ENCODE measurements at regions not wholly inside any gene's neighbourhood (a gene's known extent, or its start where the extent isn't known, plus 50 kb on each side); places are given as distances from the start of the nearest gene placed in this dataset.

DNA sequence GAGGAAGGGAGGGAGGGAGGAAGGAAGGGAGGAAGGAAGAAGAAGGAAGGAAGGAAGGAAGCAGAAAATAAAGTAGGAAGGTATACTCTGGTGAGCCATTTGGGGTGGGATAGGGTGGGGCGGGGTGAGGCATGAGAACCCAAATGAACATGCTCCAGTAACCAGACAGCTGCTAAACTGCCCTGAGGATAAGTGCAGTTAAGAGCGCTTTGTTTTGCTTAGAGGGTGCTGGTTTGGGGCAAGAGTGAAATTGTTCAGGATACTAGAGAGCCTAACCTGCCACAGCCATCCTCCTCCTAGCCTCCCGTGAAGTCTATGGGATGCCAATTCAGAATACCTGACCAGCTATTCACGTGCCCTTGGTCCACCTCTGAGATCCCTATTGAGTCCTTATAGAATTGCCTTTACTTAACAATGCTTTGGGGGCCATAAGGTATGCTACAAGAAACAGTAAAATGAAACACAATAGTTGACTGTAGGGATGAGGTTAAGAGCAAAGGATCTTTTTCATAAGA lies 59.0 kb upstream of the ATF3 start:
- H3K27ac ChIP-seq: no peak overlapping the region
- H2AFZ ChIP-seq: no peak overlapping the region
- H3K9me3 ChIP-seq (ENCODE audit: low read depth): no peaks in the 10 kb centered on the region
- no peak for DNase-seq (ENCODE audit: low spot score)
- no peak overlapping the region for H3K4me2 ChIP-seq
- no peaks in the 10 kb centered on the region for H3K79me2 ChIP-seq
- WGBS (ENCODE audit: low lambda C conversion rate, missing lambda C conversion rate): 52% methylated on average over 3 of the region's 4 CpGs
- no peaks in the 10 kb centered on the region for H3K27me3 ChIP-seq
- no peak overlapping the region for H3K4me3 ChIP-seq
- no peaks in the 10 kb centered on the region for H3K36me3 ChIP-seq (replicated peaks; ENCODE audit: insufficient read depth, low read depth)
- TF ChIP-seq EZH2phosphoT487 (IDR thresholded peaks at IDR 0.05; ENCODE audit: low read depth, severe bottlenecking, unreplicated experiment) (no peak), EZH2 (IDR thresholded peaks at IDR 0.05; ENCODE audit: borderline replicate concordance) (no peak)
- TF ChIP-seq, protein P1, sequence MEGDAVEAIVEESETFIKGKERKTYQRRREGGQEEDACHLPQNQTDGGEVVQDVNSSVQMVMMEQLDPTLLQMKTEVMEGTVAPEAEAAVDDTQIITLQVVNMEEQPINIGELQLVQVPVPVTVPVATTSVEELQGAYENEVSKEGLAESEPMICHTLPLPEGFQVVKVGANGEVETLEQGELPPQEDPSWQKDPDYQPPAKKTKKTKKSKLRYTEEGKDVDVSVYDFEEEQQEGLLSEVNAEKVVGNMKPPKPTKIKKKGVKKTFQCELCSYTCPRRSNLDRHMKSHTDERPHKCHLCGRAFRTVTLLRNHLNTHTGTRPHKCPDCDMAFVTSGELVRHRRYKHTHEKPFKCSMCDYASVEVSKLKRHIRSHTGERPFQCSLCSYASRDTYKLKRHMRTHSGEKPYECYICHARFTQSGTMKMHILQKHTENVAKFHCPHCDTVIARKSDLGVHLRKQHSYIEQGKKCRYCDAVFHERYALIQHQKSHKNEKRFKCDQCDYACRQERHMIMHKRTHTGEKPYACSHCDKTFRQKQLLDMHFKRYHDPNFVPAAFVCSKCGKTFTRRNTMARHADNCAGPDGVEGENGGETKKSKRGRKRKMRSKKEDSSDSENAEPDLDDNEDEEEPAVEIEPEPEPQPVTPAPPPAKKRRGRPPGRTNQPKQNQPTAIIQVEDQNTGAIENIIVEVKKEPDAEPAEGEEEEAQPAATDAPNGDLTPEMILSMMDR (IDR thresholded peaks at IDR 0.05; ENCODE audit: poor library complexity): no peak
- no peaks in the 10 kb centered on the region for H3K4me1 ChIP-seq (ENCODE audit: insufficient read depth)
- H4K20me1 ChIP-seq (ENCODE audit: insufficient read depth, poor library complexity, severe bottlenecking): no peaks in the 10 kb centered on the region
- H3K9me2 ChIP-seq (replicated peaks; ENCODE audit: insufficient read depth): no peaks in the 10 kb centered on the region

DNA sequence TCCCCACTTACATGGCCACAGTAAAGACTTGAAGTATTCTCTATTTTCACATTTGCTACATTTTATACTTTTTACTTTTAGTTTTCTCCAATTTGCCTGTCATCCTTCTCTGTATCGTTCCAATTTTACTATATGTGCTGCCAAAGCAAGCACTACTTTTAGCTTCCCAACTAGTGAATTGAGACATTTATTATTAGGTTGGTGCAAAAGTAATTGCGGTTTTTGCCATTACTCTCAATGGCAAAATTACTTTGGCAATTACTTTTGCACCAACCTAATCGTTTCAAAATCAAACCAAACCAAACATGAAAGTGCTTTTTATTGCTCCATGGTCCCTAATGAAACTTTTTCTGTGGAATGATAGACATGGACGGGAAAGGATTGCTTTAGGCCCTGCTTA lies 56.6 kb upstream of the ATF3 start:
- Histone ChIP-seq H2AFZ (no peak overlapping the region), H3K9me3 (ENCODE audit: low read depth) (no peaks in the 10 kb centered on the region), H3K36me3 (replicated peaks; ENCODE audit: insufficient read depth, low read depth) (no peaks in the 10 kb centered on the region), H3K27ac (no peak overlapping the region), H3K9me2 (replicated peaks; ENCODE audit: insufficient read depth) (no peaks in the 10 kb centered on the region), H4K20me1 (ENCODE audit: insufficient read depth, poor library complexity, severe bottlenecking) (no peaks in the 10 kb centered on the region), H3K79me2 (no peaks in the 10 kb centered on the region), H3K4me2 (no peak overlapping the region), H3K4me1 (ENCODE audit: insufficient read depth) (no peaks in the 10 kb centered on the region), H3K27me3 (no peaks in the 10 kb centered on the region), H3K4me3 (no peak overlapping the region)
- TF ChIP-seq, protein P1 (IDR thresholded peaks at IDR 0.05; ENCODE audit: poor library complexity): no peak
- TF ChIP-seq EZH2 (IDR thresholded peaks at IDR 0.05; ENCODE audit: borderline replicate concordance) (no peak), EZH2phosphoT487 (IDR thresholded peaks at IDR 0.05; ENCODE audit: low read depth, severe bottlenecking, unreplicated experiment) (no peak)
- WGBS (ENCODE audit: low lambda C conversion rate, missing lambda C conversion rate): 81% methylated on average over 4 of the region's 4 CpGs
- no peak for DNase-seq (ENCODE audit: low spot score)

DNA sequence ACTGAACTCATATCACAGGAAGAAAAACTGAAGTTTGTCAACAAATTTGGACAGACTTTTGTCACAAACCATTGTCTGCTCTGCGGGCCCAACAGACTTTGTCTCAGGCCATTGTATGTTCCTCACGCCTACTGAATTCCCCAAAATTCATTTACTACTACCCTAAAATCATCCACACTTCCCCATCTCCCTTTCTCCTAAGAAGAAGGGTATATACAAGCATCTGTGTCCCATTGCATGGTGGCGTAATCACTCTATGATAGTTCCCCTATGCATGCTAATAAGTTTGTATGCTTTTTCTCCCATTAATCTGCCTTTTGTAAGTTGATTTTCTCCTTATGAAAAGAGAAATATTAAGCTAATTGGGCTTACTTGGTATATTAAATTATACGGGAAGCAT lies 54.9 kb upstream of the ATF3 start:
- H3K4me3 ChIP-seq: no peak overlapping the region
- H2AFZ ChIP-seq: no peak overlapping the region
- TF ChIP-seq EZH2 (IDR thresholded peaks at IDR 0.05; ENCODE audit: borderline replicate concordance) (no peak), EZH2phosphoT487 (IDR thresholded peaks at IDR 0.05; ENCODE audit: low read depth, severe bottlenecking, unreplicated experiment) (no peak)
- TF ChIP-seq, protein P1 (IDR thresholded peaks at IDR 0.05; ENCODE audit: poor library complexity): no peak
- H3K4me2 ChIP-seq: no peak overlapping the region
- no peak overlapping the region for H3K27ac ChIP-seq
- no peaks in the 10 kb centered on the region for H3K79me2 ChIP-seq
- DNase-seq (ENCODE audit: low spot score): no peak
- H3K4me1 ChIP-seq (ENCODE audit: insufficient read depth): no peaks in the 10 kb centered on the region
- H3K9me2 ChIP-seq (replicated peaks; ENCODE audit: insufficient read depth): no peaks in the 10 kb centered on the region
- no peaks in the 10 kb centered on the region for H3K36me3 ChIP-seq (replicated peaks; ENCODE audit: insufficient read depth, low read depth)
- no peaks in the 10 kb centered on the region for H3K9me3 ChIP-seq (ENCODE audit: low read depth)
- H3K27me3 ChIP-seq: no peaks in the 10 kb centered on the region
- no peaks in the 10 kb centered on the region for H4K20me1 ChIP-seq (ENCODE audit: insufficient read depth, poor library complexity, severe bottlenecking)
- WGBS (ENCODE audit: low lambda C conversion rate, missing lambda C conversion rate): 85% methylated on average over 4 of the region's 4 CpGs

DNA sequence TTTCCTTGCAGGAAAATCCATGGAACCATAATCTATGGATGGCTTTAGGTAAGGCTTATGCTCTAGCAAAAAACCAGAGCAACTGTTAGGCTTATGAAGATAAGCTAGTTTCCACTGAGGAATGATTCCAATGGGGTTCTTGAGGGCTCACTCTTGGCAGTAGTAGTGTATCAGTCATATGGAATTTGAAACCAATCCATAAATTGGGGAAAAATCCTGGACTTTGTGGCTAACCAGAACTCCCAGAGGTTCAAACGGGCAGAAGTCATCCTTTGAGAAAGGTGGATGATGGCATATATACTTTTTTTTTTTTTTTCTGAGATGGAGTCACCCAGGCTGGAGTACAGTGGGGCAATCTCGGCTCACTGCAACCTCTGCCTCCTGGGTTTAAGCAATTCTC lies 54.2 kb upstream of the ATF3 start:
- H3K79me2 ChIP-seq: no peaks in the 10 kb centered on the region
- no peak overlapping the region for H3K4me3 ChIP-seq
- WGBS (ENCODE audit: low lambda C conversion rate, missing lambda C conversion rate): 88% methylated on average over 2 of the region's 2 CpGs
- no peak for TF ChIP-seq EZH2 (IDR thresholded peaks at IDR 0.05; ENCODE audit: borderline replicate concordance)
- TF ChIP-seq, protein P1 (IDR thresholded peaks at IDR 0.05; ENCODE audit: poor library complexity): no peak
- TF ChIP-seq EZH2phosphoT487 (IDR thresholded peaks at IDR 0.05; ENCODE audit: low read depth, severe bottlenecking, unreplicated experiment): no peak
- no peak overlapping the region for H3K4me2 ChIP-seq
- H3K27ac ChIP-seq: no peak overlapping the region
- no peaks in the 10 kb centered on the region for H3K27me3 ChIP-seq
- no peaks in the 10 kb centered on the region for H3K36me3 ChIP-seq (replicated peaks; ENCODE audit: insufficient read depth, low read depth)
- no peaks in the 10 kb centered on the region for H4K20me1 ChIP-seq (ENCODE audit: insufficient read depth, poor library complexity, severe bottlenecking)
- H2AFZ ChIP-seq: no peak overlapping the region
- DNase-seq (ENCODE audit: low spot score): no peak
- no peaks in the 10 kb centered on the region for H3K9me2 ChIP-seq (replicated peaks; ENCODE audit: insufficient read depth)
- peaks cover 3% of the 10 kb centered on the region for H3K4me1 ChIP-seq (ENCODE audit: insufficient read depth)
- H3K9me3 ChIP-seq (ENCODE audit: low read depth): no peaks in the 10 kb centered on the region
